ENCODE measurements at regions not wholly inside any gene's neighbourhood (a gene's known extent, or its start where the extent isn't known, plus 50 kb on each side); places are given as distances from the start of the nearest gene placed in this dataset.

DNA sequence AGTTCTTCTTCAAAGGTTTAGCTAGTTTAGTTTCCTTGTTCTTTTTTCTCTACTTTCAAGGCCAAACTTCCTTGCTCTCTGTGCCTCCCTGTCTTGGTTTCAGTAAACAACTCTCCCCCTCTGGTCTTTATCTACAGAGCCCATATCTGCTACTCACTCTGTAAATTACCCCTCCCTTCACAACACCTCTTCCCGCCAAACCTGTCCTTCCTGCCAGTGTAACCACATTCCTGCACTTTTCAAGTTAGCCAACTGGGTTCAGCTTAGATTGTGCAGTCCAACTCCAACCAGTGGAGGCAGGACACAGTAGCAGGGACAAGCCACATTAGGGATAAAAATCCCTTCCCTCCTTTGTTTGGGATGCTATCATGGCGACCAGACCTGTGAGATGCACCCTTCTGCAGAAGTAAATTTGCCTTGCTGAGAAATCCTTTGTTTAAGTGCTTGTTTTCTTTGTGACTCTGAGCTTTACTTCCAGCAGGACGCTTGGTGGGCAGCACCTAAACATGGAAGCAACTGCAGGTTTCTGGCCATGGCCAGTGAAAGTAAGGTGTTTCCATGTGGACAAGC, 706.0 kb downstream of the KCNJ3 start:
- no peak overlapping the region for H3K27ac ChIP-seq
- TF ChIP-seq CTCF (IDR thresholded peaks at IDR 0.05), result no peak
- TF ChIP-seq ZFX (IDR thresholded peaks at IDR 0.05; ENCODE audit: borderline replicate concordance), result no peak

DNA sequence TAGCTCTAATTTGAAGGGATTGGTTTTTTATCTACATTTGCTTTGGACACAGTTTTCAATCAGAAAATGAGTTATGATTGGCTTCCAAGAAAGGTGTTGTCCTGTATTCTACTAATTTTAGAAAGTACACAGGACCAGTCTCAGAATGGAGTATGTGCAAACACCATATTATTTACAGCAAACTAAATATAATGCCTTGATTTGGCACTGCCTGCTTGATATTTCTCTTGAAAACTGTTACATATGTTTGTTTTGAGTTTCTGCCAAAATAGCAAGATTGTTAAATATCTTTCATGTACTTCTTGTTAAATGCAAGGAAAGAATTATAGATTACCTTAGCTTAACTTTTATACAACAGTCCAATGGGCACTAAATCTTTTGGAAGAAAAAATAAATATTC, 694.9 kb downstream of the KCNJ3 start:
- no peak for TF ChIP-seq ZFX (IDR thresholded peaks at IDR 0.05; ENCODE audit: borderline replicate concordance)
- no peak overlapping the region for H3K27ac ChIP-seq

GRCh38 chr2:155391613-155392130, 693.2 kb downstream of the KCNJ3 start:
- TF ChIP-seq ZFX (IDR thresholded peaks at IDR 0.05; ENCODE audit: borderline replicate concordance) (no peak), CTCF (IDR thresholded peaks at IDR 0.05) (no peak)
- no peak overlapping the region for H3K27ac ChIP-seq

DNA sequence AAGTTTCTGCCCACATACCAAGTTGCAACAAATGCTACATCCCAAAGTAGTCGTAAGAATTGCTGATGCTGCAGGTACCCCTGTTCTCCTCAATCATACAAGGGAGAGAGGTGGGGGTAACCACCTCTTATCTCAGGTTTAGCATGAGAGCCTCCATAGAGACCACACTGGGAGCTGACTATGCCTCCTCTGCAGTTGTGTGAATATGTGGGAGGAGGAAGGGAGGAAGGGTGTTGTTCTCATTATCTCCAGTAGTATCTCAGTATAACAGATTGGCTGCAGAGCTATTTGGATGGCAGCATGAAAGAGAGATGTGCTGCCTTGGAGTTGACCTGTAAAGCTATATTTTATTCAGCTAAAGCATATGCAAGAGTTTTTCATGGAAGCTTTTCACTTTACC, 690.7 kb downstream of the KCNJ3 start:
- TF ChIP-seq ZFX (IDR thresholded peaks at IDR 0.05; ENCODE audit: borderline replicate concordance) (no peak), CTCF (IDR thresholded peaks at IDR 0.05) (no peak)
- no peak overlapping the region for H3K27ac ChIP-seq

DNA sequence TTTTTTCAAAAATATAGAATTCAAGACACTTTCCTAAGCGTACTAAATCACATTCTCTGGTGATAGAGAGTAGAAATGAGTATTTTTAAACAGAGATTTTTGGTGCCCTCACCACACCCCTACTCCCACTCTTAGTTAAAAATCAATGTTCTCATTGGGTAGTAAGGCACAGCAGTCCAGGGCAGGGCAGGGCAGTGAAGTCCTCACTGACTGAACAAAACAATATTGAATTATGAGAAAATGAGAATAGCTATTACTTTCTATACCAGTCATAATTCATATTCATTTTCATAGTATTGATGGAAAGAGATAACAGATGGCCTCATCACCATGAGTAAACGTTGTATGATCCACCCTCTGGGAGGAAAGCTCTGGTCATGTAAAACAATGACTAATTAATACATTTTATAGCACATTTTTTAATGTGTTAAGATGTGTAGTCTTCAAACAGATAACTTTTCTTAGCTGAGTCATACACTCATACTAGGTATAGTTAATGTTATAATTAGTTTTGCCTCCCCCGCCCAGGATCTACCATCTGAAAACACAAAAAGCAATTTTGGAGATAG, 686.1 kb downstream of the KCNJ3 start:
- no peak for TF ChIP-seq ZFX (IDR thresholded peaks at IDR 0.05; ENCODE audit: borderline replicate concordance)
- TF ChIP-seq CTCF (IDR thresholded peaks at IDR 0.05), result no peak
- no peak overlapping the region for H3K27ac ChIP-seq

DNA sequence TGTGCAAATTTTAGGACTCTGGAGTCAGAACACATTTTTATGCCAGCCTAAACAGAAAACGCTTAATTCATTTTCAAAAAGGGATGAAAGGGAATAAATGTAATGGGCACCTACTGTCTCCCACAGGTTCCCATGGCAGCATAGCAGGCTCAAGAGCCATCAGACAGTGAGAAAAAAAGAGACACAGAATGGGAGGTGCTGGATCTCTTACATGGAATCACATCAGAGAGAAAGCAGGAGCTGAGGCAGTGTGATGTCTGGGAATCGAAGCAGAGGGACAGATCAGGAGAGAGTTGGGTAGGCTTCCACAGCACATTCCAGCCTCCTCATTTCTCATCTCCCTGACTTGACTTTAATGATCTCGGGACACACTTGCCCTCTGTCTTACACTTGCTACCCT, 684.3 kb downstream of the KCNJ3 start:
- TF ChIP-seq ZFX (IDR thresholded peaks at IDR 0.05; ENCODE audit: borderline replicate concordance) (no peak), CTCF (IDR thresholded peaks at IDR 0.05) (no peak)
- no peak overlapping the region for H3K27ac ChIP-seq

DNA sequence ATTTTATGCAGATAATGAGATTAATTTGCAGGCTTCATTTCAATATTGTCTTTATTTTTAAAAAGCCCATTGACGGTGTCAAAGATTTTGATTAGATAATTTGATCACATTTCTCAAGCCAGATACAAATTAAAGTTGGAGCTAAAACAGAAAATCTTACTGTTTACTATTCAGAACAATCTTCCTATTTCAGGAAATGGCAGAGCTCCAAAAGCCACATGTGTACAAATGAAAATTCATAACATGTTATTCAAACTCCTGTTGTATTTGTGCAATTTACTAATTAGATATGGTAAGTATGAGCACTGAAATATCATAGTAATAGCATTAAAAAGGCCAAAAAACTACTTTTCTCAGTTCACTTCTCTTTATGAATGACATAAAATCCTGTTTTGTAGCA, 682.9 kb downstream of the KCNJ3 start:
- no peak overlapping the region for H3K27ac ChIP-seq
- TF ChIP-seq CTCF (IDR thresholded peaks at IDR 0.05) (no peak), ZFX (IDR thresholded peaks at IDR 0.05; ENCODE audit: borderline replicate concordance) (no peak)
